SHP77 (cell line): ENCODE measurements at regions not wholly inside any gene's neighbourhood (a gene's known extent, or its start where the extent isn't known, plus 50 kb on each side); places are given as distances from the start of the nearest gene placed in this dataset.
A peak's percentile ranks its signal among the peaks of the same experiment; 100 is the strongest.

ENCODE experiments used
- DNase-seq, 2 experiments: peaks; one replicate each; lab custom pipeline; 2025; lab: John Stamatoyannopoulos, UW

GRCh38 chr13:99892866-99893504 is 78.6 kb downstream of the ZIC5 start:
- no peak for DNase-seq

- no peak for DNase-seq
These were observed 79.4 kb downstream of the ZIC5 start for GRCh38 chr13:99892196-99892613.

- DNase-seq, result no peak
These were observed 84.9 kb downstream of the ZIC5 start for GRCh38 chr13:99886706-99887105.

GRCh38 chr13:99884913-99885312 is 86.7 kb downstream of the ZIC5 start:
- no peak for DNase-seq

- no peak for DNase-seq
These were observed 87.8 kb downstream of the ZIC5 start for GRCh38 chr13:99883805-99884204.

GRCh38 chr13:99878921-99879610 is 92.5 kb downstream of the ZIC5 start:
- DNase-seq, result no peak

- DNase-seq, result no peak
These were observed 94.9 kb downstream of the ZIC5 start for GRCh38 chr13:99876651-99877050.

- no peak for DNase-seq
These were observed 96.2 kb downstream of the ZIC5 start for GRCh38 chr13:99875391-99875790.

- DNase-seq, result no peak
These were observed 97.6 kb downstream of the ZIC5 start for GRCh38 chr13:99873832-99874430.

- no peak for DNase-seq
These were observed 98.4 kb downstream of the ZIC5 start for GRCh38 chr13:99873141-99873540.

- DNase-seq, result peak; percentile 38 to 51
These were observed 100.2 kb downstream of the ZIC5 start for GRCh38 chr13:99871249-99871898.

- peak; percentile 66 to 68 for DNase-seq
These were observed 101.0 kb downstream of the ZIC5 start for GRCh38 chr13:99870541-99870940.

GRCh38 chr13:99869830-99870229 is 101.7 kb downstream of the ZIC5 start:
- no peak for DNase-seq

- DNase-seq, result no peak
These were observed 102.8 kb downstream of the ZIC5 start for GRCh38 chr13:99868767-99869166.

- DNase-seq, result no peak
These were observed 103.9 kb downstream of the ZIC5 start for GRCh38 chr13:99867535-99868257.

- no peak for DNase-seq
These were observed 104.8 kb downstream of the ZIC5 start for GRCh38 chr13:99866781-99867180.

- no peak for DNase-seq
These were observed 106.1 kb downstream of the ZIC5 start for GRCh38 chr13:99865420-99865930.

- no peak for DNase-seq
These were observed 107.0 kb downstream of the ZIC5 start for GRCh38 chr13:99864627-99864990.

GRCh38 chr13:99863789-99864626 is 107.6 kb downstream of the ZIC5 start:
- no peak for DNase-seq

- no peak for DNase-seq
These were observed 109.3 kb downstream of the ZIC5 start for GRCh38 chr13:99862244-99862643.

GRCh38 chr13:99861771-99862170 is 109.8 kb downstream of the ZIC5 start:
- no peak for DNase-seq
